ENCODE measurements at regions not wholly inside any gene's neighbourhood (a gene's known extent, or its start where the extent isn't known, plus 50 kb on each side); places are given as distances from the start of the nearest gene placed in this dataset.
"Not testable (repeated sequence)": the region's sequence is repeated elsewhere in the genome, so short reads cannot be mapped to it uniquely, and the experiment has no call there.

- H3K4me1 Mint-ChIP-seq, H3K27ac Mint-ChIP-seq: not testable (repeated sequence)
These were observed 59.2 kb upstream of the CCDC180 start for GRCh38 chr9:97248252-97248651.

GRCh38 chr9:97243606-97244005, 63.9 kb upstream of the CCDC180 start:
- no peak for DNase-seq
- H3K27ac Mint-ChIP-seq, result no peak overlapping the region
- no peaks in the 10 kb centered on the region for H3K9me3 Mint-ChIP-seq
- no peaks in the 10 kb centered on the region for H3K36me3 Mint-ChIP-seq
- H3K4me3 Mint-ChIP-seq, result no peak overlapping the region
- no peaks in the 10 kb centered on the region for H3K27me3 Mint-ChIP-seq
- peaks cover 10% of the 10 kb centered on the region for H3K4me1 Mint-ChIP-seq

More at GRCh38 chr9:97248252-97248651, 59.2 kb upstream of the CCDC180 start:
- not testable (repeated sequence) for H3K36me3 Mint-ChIP-seq, H3K9me3 Mint-ChIP-seq, DNase-seq, H3K4me3 Mint-ChIP-seq, H3K27me3 Mint-ChIP-seq

- not testable (repeated sequence) for H3K27me3 Mint-ChIP-seq, DNase-seq, H3K27ac Mint-ChIP-seq, H3K36me3 Mint-ChIP-seq, H3K4me3 Mint-ChIP-seq, H3K9me3 Mint-ChIP-seq
- peaks cover 16% of the 10 kb centered on the region for H3K4me1 Mint-ChIP-seq
These were observed 66.0 kb upstream of the CCDC180 start for GRCh38 chr9:97241430-97241829.

- Mint-ChIP-seq H3K27ac (peak overlapping the region; percentile 90), H3K36me3 (peaks cover 1% of the 10 kb centered on the region), H3K4me3 (peak overlapping the region; percentile 88), H3K4me1 (peaks cover 16% of the 10 kb centered on the region), H3K27me3 (no peaks in the 10 kb centered on the region), H3K9me3 (no peaks in the 10 kb centered on the region)
- DNase-seq, result peak; percentile 82
These were observed 69.2 kb upstream of the CCDC180 start for GRCh38 chr9:97237951-97238889.

GRCh38 chr9:97237311-97237786, 70.1 kb upstream of the CCDC180 start:
- Mint-ChIP-seq H3K36me3 (peaks cover 3% of the 10 kb centered on the region), H3K9me3 (no peaks in the 10 kb centered on the region), H3K27me3 (no peaks in the 10 kb centered on the region), H3K27ac (peak overlapping the region; percentile 82), H3K4me3 (peak overlapping the region; percentile 88), H3K4me1 (peaks cover 12% of the 10 kb centered on the region)
- DNase-seq, result no peak

- not testable (repeated sequence) for H3K27me3 Mint-ChIP-seq, H3K9me3 Mint-ChIP-seq, H3K4me3 Mint-ChIP-seq, H3K27ac Mint-ChIP-seq, DNase-seq, H3K36me3 Mint-ChIP-seq, H3K4me1 Mint-ChIP-seq
These were observed 74.5 kb upstream of the CCDC180 start for GRCh38 chr9:97233009-97233400.

- DNase-seq, H3K27ac Mint-ChIP-seq, H3K9me3 Mint-ChIP-seq, H3K4me1 Mint-ChIP-seq, H3K4me3 Mint-ChIP-seq, H3K36me3 Mint-ChIP-seq, H3K27me3 Mint-ChIP-seq: not testable (repeated sequence)
These were observed 75.1 kb upstream of the CCDC180 start for GRCh38 chr9:97232060-97233008.

GRCh38 chr9:97222393-97222792, 85.1 kb upstream of the CCDC180 start:
- not testable (repeated sequence) for H3K9me3 Mint-ChIP-seq, H3K27ac Mint-ChIP-seq
- peaks cover 48% of the 10 kb centered on the region for H3K27me3 Mint-ChIP-seq

GRCh38 chr9:97221478-97222355, 85.7 kb upstream of the CCDC180 start:
- H3K36me3 Mint-ChIP-seq, H3K9me3 Mint-ChIP-seq, H3K27ac Mint-ChIP-seq, H3K4me1 Mint-ChIP-seq: not testable (repeated sequence)
- DNase-seq, result peak; percentile 63
- peaks cover 46% of the 10 kb centered on the region for H3K27me3 Mint-ChIP-seq
- peak overlapping the region; percentile 83 for H3K4me3 Mint-ChIP-seq

More at GRCh38 chr9:97222393-97222792, 85.1 kb upstream of the CCDC180 start:
- DNase-seq, H3K4me1 Mint-ChIP-seq, H3K36me3 Mint-ChIP-seq: not testable (repeated sequence)
- peak overlapping the region; percentile 10 for H3K4me3 Mint-ChIP-seq

- peaks cover 5% of the 10 kb centered on the region for H3K4me1 Mint-ChIP-seq
- DNase-seq, result no peak
- H3K9me3 Mint-ChIP-seq, result no peaks in the 10 kb centered on the region
- H3K27me3 Mint-ChIP-seq, result peaks cover 46% of the 10 kb centered on the region
- no peaks in the 10 kb centered on the region for H3K36me3 Mint-ChIP-seq
- H3K4me3 Mint-ChIP-seq, result peak overlapping the region; percentile 83
- no peak overlapping the region for H3K27ac Mint-ChIP-seq
These were observed 86.5 kb upstream of the CCDC180 start for GRCh38 chr9:97220894-97221477.

- not testable (repeated sequence) for H3K36me3 Mint-ChIP-seq, DNase-seq, H3K4me3 Mint-ChIP-seq, H3K27ac Mint-ChIP-seq, H3K4me1 Mint-ChIP-seq, H3K9me3 Mint-ChIP-seq
- peaks cover 41% of the 10 kb centered on the region for H3K27me3 Mint-ChIP-seq
These were observed 87.1 kb upstream of the CCDC180 start for GRCh38 chr9:97220396-97220795.

- not testable (repeated sequence) for H3K36me3 Mint-ChIP-seq, H3K9me3 Mint-ChIP-seq, DNase-seq, H3K4me1 Mint-ChIP-seq, H3K27ac Mint-ChIP-seq, H3K4me3 Mint-ChIP-seq
- peaks cover 37% of the 10 kb centered on the region for H3K27me3 Mint-ChIP-seq
These were observed 87.9 kb upstream of the CCDC180 start for GRCh38 chr9:97219443-97220140.

- H3K27me3 Mint-ChIP-seq, result peaks cover 11% of the 10 kb centered on the region
- H3K4me3 Mint-ChIP-seq, H3K4me1 Mint-ChIP-seq, H3K9me3 Mint-ChIP-seq, DNase-seq, H3K27ac Mint-ChIP-seq, H3K36me3 Mint-ChIP-seq: not testable (repeated sequence)
These were observed 92.3 kb upstream of the CCDC180 start for GRCh38 chr9:97215127-97215526.

- not testable (repeated sequence) for DNase-seq, H3K27me3 Mint-ChIP-seq, H3K27ac Mint-ChIP-seq, H3K4me1 Mint-ChIP-seq, H3K36me3 Mint-ChIP-seq, H3K9me3 Mint-ChIP-seq, H3K4me3 Mint-ChIP-seq
These were observed 92.9 kb upstream of the CCDC180 start for GRCh38 chr9:97214556-97214955.
